ENCODE measurements at regions not wholly inside any gene's neighbourhood (a gene's known extent, or its start where the extent isn't known, plus 50 kb on each side); places are given as distances from the start of the nearest gene placed in this dataset.
"Not testable (repeated sequence)": the region's sequence is repeated elsewhere in the genome, so short reads cannot be mapped to it uniquely, and the experiment has no call there.

DNA sequence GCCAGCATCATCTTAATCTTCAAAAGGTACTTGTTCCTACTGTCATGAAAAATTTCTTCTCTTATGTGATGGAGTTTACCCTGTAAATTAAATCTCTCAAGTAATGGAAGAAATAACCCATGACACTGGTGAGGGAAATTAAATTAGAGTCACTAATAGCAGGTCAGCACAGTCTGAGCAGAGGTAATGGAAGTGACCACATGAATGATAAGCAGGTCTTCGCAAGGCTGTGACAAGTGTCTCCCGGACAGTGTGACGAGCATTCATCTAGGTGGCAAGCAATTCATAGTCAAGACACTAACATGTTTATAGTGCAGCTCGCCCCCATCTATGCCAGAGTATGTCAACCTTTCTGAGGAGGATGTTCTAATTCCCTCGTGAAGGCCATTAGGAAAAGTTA, 249.2 kb downstream of the FRK start:
- no peak for DNase-seq (ENCODE audit: low read depth, low spot score)

DNA sequence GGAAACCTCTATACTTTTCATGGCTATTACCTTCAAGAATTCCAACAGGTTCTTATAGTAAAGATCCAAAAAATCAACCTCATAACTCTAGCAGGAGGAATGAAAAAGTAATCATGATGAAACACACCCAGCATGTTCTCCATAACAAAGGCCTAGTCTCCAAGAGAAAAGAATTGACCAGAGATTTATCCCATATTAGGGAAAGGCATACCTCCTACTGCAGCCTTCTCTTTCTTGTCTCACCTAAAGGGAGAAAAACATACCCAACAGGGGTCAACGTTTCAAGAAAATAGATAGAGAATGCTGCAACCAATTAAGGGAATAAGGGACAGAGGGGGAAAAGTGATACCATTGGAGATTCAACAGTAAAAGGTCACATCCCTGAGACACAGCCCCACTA, 262.5 kb downstream of the FRK start:
- no peak for DNase-seq (ENCODE audit: low read depth, low spot score)

DNA sequence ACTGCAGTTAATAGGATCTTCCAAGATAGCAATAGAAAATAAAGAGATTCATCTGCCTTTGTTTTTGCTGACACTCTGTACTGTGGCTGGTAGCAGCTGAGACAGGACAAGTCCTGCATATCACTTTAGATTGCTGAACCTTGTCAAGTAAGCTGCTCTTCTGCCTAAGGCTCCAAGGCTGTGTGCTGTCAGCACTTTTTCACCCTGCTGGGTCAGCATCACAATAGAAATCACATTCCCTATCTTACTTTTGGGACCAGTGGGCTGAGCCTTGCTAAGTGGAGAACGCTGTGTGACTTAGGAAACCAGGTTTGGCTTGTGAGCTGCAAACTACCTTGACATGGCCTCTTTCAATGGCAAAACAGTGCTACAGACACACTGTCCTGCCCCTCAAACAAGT, 263.9 kb downstream of the FRK start:
- DNase-seq (ENCODE audit: low read depth, low spot score) = no peak

DNA sequence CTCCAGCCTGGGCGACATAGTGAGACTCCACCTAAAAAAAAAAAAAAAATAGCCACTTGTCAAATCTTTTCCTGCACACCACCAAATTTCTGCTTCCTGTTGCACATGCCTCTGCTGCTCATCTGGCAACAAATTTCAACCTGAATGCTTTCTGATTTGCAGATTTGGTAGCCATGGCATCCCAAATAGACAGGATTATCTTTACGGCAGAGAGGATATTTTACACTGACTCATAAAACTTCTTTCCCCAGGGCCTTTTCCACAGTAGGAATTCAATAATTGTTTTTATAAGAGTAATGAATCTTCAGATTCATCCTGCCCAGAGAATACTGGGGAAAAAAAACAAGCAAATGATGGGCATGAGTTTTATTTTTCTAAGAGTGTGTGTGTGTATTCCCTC, 264.6 kb downstream of the FRK start:
- no peak for DNase-seq (ENCODE audit: low read depth, low spot score)

DNA sequence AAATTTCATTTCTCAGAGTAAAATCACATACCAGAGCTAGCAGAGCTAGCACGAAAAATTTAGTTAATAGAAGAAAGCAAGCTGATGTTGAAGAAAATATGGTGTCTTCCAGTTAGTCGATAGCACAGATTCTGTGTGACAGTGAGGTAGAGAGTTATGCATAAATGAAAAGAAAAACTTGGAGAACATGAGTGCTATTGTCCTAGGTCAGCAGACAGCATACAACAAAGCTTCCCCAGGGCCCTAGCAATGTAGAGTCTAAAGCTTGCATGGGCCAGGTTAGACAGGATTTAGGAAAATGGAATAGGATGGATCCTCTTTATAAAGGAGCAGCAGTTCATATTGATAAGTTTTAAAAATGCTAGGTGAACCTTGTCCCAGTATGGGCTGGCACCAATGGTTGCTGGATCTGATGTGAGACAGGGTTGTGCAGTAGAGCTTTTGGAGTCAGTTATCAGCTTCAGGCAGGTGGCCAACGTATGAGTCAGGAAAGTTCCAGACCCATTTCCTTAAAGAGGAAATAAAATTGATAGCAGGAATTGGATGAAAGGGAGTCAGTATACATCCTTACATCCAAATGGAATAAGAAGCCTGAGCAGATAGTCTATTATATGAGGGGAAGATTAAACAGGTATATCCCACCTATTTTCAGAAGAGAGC, 277.2 kb downstream of the FRK start:
- DNase-seq (ENCODE audit: low read depth, low spot score) = no peak

DNA sequence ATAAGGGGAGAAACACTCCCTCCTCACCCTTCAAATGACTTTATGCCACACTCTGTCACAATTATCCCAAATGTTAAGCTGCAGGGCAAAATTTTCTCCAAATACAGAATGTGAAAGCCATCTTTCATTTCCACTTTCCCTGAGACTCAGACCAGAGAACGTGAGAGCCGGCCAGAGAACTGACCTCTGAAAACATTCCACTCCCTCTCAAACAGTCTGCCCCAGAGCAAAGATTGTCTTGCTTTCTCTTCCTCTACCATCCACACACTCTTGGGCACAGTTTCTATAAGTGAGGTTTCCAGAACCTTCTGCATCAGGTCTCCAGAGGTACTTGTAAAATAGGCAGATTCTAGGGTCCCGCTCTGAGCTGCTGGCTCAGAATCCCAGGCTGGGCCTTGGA, 278.1 kb downstream of the FRK start:
- DNase-seq (ENCODE audit: low read depth, low spot score) = no peak

DNA sequence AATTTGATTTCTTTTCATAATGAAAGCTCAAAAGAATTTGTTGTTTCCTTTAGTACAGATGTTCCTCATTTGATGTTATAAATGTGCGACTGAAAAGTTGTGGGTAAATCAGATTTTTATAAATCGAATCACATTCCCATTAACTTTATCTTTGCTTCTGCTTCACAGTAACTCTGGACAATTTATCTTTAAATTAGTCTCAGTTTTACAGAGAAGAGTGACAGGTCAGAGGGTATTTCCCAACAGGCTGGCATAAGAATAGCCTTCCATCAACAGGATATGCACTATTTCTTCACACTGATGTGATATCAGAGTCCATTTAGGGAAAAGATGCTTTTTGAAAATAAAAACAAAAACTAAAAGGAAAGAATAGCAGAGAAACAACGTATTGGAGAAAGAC, 286.9 kb downstream of the FRK start:
- no peak for DNase-seq (ENCODE audit: low read depth, low spot score)

DNA sequence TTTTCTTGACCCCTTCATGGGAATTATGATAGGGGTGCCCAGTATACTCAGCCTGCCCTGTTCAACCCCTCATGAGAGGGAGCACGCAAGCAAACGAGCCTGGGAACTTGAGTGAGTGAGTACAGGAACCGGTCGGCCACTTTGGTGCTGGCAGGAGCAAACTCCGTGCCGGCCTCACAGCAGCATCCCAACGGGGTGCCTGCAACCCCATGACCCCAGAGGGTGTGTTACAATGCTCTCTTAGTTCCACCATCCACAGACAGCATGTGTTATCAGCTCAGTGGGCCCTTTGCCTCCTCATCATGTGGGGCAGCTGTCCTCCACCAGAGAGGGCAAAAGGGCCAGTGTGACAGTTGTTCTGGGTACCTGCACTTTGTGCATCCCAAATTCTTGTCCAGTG, 289.8 kb downstream of the FRK start:
- no peak for DNase-seq (ENCODE audit: low read depth, low spot score)

DNA sequence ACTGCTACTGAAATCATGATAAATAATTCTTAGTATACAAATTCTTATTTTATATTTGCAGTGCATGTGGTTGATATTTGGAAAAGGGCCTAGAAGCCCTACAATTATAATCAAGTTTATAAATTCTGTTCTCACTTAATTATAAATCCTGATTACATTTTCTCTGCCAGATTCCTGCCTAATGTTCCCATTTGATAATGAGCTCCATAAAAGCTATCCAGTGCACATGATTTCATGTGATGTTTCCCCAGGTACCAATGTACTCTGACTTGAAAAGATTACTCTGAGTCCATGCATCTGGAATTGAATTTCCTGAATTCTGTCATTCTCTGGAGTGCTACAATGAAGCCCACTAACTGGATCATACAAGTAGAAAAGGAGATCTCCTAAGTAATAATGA, 292.2 kb downstream of the FRK start:
- no peak for DNase-seq (ENCODE audit: low read depth, low spot score)

DNA sequence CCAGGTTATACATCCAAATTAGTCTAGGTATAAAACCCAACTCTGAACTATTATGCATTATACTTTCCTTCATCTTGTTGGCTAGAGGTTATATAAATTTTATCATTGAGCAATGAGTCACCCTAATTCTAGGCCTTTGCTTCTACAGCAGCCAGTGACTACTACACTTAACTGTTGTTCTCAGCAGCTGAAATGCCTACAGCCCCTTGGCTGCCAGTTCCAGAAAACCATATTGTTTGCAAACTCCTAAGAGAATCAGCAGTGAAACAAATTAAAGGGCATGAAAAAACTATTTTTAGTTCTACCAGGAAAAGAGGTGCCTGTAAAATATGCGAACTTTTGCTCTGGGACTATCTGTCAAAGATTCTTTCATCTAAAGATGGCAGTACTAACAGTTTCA, 292.8 kb downstream of the FRK start:
- no peak for DNase-seq (ENCODE audit: low read depth, low spot score)

DNA sequence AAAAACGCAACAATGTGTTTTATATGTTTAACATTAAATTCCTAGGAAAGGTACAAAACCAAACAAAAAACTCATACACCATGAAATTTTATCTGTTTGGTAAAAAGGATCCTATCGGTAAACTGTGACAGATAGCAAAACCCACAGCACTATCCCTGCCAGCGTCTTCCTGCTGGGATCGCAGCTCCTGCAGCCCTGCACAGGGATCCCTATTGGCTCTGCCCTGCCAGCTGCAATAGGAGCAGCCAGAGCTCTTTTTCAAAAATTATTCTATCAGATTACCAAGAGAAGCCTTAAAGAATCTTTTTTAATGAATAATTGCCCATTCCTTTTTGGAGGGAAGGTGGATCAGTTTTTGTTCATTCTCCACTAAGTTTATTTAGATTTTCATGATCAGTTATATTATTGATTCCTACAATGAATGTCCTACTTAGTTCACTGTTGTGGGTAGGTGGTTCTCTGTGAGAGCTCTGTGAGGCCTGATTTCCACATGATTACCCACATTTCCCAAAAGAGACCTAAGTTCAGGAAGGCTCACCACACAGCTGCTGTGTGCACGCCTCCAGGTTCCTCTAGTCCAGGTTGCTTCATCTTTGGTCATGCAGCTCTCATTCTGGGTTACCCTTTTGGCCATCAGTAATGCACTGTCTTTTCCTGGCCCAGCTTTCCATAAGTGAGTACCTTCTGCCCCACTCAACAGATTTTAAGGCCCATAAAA, 293.8 kb downstream of the FRK start:
- DNase-seq (ENCODE audit: low read depth, low spot score) = no peak

DNA sequence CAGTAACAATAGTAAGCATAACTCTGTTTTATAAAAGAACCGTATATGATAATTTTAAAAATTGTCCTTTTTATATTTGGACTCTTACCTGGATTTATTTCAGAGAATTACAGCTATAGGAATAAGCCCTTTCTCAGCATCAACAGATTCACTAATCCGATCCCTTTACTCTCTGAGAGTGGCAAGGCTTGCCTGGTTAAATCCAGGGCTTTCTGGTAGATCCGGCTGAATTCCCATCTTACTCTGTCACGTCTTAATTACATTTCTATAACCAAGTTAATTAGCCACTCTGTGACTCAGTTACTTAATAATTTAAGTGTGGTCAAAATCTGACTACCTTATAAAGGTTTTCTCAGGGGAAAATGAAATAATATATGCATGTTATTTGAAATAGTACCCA, 294.7 kb downstream of the FRK start:
- no peak for DNase-seq (ENCODE audit: low read depth, low spot score)

DNA sequence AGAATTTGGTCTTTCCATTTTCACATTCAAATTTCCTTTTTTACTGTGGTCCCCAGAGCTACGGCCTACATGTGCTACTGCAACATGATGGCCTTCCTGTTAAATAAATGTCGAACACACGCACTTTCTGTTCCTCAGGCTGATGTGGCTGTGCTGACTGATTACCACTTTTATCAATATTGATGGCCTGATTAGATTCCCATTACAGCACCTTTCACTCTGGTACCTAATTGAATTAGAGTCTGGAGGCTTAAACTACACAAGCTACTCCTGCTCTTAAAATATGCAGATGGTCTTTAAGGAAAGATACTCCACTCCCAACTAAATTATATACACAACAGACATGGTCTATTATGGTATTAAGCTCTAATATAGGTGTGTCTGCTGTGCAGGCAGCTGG, 301.6 kb downstream of the FRK start:
- no peak for DNase-seq (ENCODE audit: low read depth, low spot score)

DNA sequence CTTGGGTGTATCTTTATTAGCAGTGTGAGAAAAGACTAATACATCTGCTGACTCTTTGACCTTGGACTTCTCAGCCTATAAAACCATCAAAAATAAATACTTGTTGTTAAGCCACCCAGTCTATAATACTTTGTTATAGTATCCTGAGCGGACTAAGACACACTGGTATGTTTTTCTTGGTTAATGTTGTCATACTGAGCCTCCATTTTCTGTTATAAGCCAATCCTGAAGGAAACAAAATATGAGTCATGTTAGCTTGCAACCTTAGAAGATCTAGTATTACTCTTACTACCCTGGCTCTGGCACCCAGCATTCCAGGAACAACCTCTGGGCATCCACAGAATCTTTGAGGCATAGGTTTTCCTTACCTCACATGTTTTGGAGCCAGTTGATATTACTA, 307.2 kb downstream of the FRK start:
- no peak for DNase-seq (ENCODE audit: low read depth, low spot score)

DNA sequence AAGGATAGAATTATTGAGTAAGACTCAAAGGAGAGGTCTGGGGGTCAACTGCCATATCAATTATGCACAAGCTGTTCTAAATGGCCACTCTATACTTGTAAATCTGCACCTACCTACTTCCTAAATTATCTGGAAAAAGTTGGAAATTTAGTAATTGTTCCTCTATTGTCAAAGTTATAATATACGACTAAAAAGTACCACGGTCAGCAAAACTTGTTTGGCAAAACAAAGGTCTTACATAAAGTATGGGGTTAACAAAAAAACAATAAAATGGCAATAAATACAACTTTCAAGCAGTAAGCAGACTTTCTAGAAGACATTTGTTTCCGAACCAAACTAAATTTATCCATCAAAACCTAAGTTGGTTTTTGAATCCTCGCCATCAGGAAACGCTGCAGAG, 309.7 kb downstream of the FRK start:
- no peak for DNase-seq (ENCODE audit: low read depth, low spot score)

DNA sequence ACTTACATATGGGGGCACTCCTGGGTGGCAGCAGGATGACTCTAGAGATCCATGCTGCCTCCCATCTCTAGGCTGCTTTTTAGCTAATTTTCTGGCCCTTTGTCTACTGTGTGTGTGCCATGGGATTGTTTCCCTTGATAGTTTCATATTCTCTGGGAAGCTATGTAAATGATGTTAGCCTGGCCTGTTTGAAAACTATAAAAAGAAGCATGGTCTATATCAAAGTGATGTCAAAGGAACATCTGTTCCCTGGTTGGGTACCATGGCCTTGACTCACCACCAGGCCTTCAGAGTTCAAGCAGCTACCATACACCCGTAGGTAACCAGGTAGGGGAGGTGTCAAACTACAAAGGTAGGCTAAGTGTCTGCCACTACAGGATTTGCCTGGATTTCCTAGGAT, 310.4 kb downstream of the FRK start:
- DNase-seq (ENCODE audit: low read depth, low spot score) = no peak

DNA sequence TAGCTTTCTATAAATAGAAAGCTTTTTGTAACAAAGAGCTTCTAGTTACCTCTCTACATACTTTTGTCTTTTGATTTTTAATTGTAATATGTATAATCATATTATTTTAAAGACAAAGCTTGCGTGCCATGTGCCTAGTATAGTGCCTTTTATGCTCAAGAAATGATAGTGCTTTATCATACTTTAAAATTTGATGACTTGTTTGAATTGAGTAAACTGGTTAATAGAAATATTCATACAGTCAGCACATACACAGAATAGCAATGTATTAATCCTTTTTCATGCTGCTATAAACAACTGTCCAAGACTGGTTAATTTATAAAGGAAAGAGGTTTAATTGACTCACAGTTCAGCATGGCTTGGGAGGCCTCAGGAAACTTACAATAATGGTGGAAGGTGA, 313.0 kb downstream of the FRK start:
- DNase-seq (ENCODE audit: low read depth, low spot score) = no peak

DNA sequence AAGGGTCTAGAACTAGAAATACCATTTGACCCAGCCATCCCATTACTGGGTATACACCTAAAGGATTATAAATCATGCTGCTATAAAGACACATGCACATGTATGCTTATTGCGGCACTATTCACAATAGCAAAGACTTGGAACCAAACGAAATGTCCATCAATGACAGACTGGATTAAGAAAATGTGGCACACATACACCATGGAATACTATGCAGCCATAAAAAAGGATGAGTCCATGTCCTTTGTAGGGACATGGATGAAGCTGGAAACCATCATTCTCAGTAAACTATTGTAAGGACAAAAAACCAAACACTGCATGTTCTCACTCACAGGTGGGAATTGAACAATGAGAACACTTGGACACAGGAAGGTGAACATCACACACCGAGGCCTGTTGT, 314.1 kb downstream of the FRK start:
- not testable (repeated sequence) for DNase-seq (ENCODE audit: low read depth, low spot score)

DNA sequence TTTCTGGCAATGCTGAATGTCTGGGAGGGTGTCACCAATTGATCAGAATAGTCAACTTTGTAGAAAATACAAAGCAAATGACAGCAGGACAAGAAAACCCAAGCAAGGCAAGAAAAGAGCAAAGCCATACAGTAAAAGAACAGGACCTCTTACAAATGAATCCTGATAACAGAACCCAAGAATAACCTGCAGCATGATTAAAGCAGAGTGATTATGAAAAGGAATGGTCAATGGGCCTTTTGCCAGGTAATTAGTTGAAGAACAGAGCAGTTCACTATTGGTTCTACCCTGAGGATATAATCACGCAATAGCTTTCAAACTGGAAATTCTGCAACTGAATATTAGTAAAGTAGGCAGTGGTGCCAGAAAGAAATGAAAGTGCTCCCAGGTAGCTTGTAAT, 319.8 kb downstream of the FRK start:
- no peak for DNase-seq (ENCODE audit: low read depth, low spot score)

DNA sequence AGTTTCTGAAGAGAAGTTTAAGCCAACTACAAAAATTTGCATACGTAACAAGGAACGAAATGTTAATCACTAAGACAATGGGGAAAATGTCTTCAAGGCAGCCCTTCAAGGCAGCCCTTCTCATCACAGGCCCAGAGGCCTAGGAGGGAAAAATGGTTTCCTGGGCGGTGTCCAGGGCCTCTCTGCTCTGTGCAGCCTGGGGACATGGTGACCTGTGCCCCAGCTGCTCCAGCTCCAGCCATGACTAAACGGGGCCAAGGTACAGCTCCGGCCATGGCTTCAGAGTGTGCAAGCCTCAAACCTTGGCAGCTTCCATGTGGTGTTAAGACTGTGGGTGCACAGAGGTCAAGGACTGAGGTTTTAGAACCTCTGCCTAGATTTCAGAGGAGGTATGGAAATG, 325.1 kb downstream of the FRK start:
- DNase-seq (ENCODE audit: low read depth, low spot score) = no peak

DNA sequence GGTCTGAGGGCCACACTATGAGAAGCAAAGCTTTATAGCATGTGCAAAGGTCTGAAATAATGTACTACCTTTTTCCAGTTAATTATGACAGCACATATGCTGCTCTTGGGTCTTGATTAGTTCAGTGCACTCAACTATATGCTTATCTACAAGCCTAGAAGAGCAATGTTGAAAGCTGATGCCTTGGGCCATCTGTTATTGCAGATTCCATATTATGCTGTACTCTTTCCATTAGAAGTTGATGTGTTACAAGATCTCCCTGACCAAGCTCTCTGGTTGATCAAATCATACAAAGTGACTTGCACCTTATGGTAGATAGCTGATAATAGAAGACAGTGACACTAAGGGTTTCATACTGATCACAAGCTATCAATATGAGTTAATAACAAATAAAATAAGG, 327.3 kb downstream of the FRK start:
- no peak for DNase-seq (ENCODE audit: low read depth, low spot score)

DNA sequence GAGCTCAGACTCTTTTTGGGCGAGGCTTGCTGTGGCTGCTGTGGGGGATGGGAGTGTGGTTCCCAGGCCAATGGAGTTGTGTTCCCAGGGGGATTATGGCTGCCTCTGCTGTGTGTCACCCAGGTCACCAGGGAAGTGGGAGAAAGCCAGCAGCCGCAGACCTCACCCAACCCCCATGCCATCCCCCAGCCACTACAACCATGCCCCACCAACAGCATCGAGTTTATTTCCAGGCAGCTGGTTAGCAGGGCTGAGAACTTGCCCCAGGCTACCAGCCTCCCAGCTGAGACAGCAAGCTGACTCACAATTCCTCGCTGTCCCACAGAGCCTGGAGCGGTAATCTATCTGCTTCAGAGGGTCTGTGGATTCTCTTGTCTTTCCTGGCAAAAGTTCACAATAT, 331.7 kb downstream of the FRK start:
- DNase-seq (ENCODE audit: low read depth, low spot score) = no peak

DNA sequence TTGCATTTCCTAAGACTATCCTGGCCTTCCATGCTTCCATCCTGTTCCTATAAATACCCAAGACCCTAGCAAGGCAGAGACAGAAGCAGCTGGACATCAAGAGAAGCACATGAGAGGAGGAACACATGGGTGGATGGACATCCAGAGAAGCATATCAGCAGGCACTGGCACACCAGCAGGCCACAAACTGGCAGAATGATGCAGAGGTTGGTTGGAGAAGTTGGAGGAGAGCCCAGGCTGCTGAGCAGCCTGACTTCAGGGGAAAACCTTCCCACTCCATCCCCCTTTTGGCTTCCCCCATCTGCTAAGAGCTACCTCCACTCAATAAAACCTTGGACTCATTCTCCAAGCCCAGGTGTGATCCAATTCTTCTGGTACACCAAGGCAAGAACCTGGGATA, 332.5 kb downstream of the FRK start:
- DNase-seq (ENCODE audit: low read depth, low spot score) = no peak

DNA sequence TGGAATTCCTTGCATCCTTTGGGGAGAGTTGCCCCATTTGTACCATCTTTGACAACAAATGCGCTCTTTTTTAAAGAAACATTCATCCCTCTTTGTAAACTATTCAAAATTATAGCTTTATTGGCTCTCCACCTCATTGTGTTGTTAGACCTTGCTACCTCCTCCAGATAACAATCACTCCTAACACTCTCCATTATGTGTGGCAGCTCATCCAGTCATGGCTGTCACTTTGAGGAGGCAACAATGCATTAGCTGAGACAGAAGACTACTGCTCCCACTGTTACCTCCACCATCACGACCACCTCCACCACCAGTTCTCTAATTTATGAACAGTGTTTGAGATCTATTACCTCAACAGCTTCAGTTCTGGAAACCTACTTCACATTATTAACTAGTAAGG, 339.1 kb downstream of the FRK start:
- DNase-seq (ENCODE audit: low read depth, low spot score) = no peak

Measured in smooth muscle cell of the brain vasculature (primary cell).